Activated CD8-positive, alpha-beta T cell treated with anti-CD3 and anti-CD28 coated beads for 36 hours (primary cell): ENCODE measurements at regions not wholly inside any gene's neighbourhood (a gene's known extent, or its start where the extent isn't known, plus 50 kb on each side); places are given as distances from the start of the nearest gene placed in this dataset.
"Not testable (repeated sequence)": the region's sequence is repeated elsewhere in the genome, so short reads cannot be mapped to it uniquely, and the experiment has no call there.

ENCODE experiments used
- ATAC-seq: fragments of 200-7000 bp; cut with Tn5 transposase; one replicate; pipeline ENCODE4 v1.10.0; 2021; ENCODE audit warnings: mild to moderate bottlenecking, moderate library complexity
- CTCF ChIA-PET: fragments of 350-600 bp; sonication (Branson Sonifier 250); formaldehyde crosslinking; loops from one replicate; lab custom pipeline; 2021; ENCODE audit warnings: antibody characterized with exemption; lab: Charles Lee
- POLR2A ChIA-PET: fragments of 350-600 bp; sonication (Branson Sonifier 250); formaldehyde crosslinking; loops from one replicate; lab custom pipeline; 2021; ENCODE audit warnings: antibody characterized with exemption; lab: Charles Lee
- DNase-seq: peaks from one replicate; pipeline ENCODE4 v3.0.0-alpha.2; 2020
- H3K27ac Mint-ChIP-seq: one replicate; pipeline ENCODE4 v1.8.0; 2021; ENCODE audit warnings: mild to moderate bottlenecking, mixed read lengths
- H3K27me3 Mint-ChIP-seq: one replicate; pipeline ENCODE4 v1.8.0; 2021; ENCODE audit warnings: mixed read lengths
- H3K36me3 Mint-ChIP-seq: one replicate; pipeline ENCODE4 v1.8.0; 2021; ENCODE audit warnings: low read depth, mixed read lengths
- H3K4me1 Mint-ChIP-seq: one replicate; pipeline ENCODE4 v1.8.0; 2021; ENCODE audit warnings: low read depth, mixed read lengths
- H3K4me3 Mint-ChIP-seq: one replicate; pipeline ENCODE4 v1.8.0; 2021; ENCODE audit warnings: mild to moderate bottlenecking, moderate library complexity, mixed read lengths
- H3K9me3 Mint-ChIP-seq: one replicate; pipeline ENCODE4 v1.8.0; 2021; ENCODE audit warnings: mixed read lengths
- CTCF ChIP-seq: fragments of 200-600 bp; IDR thresholded peaks from one replicate; pipeline ENCODE4 v1.8.0; 2022; ENCODE audit warnings: antibody characterized with exemption, mild to moderate bottlenecking
- intact Hi-C: fragments of 100-400 bp; cut with micrococcal nuclease; formaldehyde crosslinking; loops from one replicate; pipeline ENCODE4 v1.10.0; 2022

- H3K27ac Mint-ChIP-seq = no peak overlapping the region
- H3K36me3 Mint-ChIP-seq = no peaks in the 10 kb centered on the region
- CTCF ChIA-PET = no interaction called here
- H3K9me3 Mint-ChIP-seq = peaks cover 7% of the 10 kb centered on the region
- DNase-seq (no peak), ATAC-seq (no peak)
- no peaks in the 10 kb centered on the region for H3K27me3 Mint-ChIP-seq
- POLR2A ChIA-PET = no interaction called here
- no peak for TF ChIP-seq CTCF
- intact Hi-C loops = no loop called here
- H3K4me3 Mint-ChIP-seq = no peak overlapping the region
- H3K4me1 Mint-ChIP-seq = no peaks in the 10 kb centered on the region
Observed at GRCh38 chr20:12111431-12112088, 193.9 kb downstream of the BTBD3 start.

DNA sequence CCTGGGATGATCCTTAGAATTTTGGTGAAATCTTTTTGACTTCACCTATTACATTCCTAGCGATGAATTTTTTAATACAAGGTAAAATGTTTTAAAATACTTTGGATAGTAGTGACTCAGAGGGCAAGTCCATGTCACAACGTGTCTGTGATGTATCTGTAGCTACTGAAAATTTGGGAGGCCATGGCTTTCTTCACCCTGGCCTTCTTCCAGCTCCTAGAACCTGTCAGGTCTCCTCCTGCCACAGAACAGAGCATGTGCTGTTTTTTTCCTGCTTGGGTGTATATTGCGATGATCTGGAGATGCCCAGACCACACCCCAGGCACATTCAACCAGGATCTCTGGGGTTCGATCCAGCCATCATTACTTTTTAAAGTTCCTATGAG is 194.4 kb downstream of the BTBD3 start:
- Mint-ChIP-seq H3K36me3 (no peaks in the 10 kb centered on the region), H3K4me3 (no peak overlapping the region), H3K4me1 (no peaks in the 10 kb centered on the region), H3K27ac (no peak overlapping the region), H3K9me3 (peaks cover 5% of the 10 kb centered on the region), H3K27me3 (no peaks in the 10 kb centered on the region)
- intact Hi-C loops = no loop called here
- no peak for ATAC-seq
- ChIA-PET POLR2A (no interaction called here), CTCF (no interaction called here)
- DNase-seq = no peak
- no peak for TF ChIP-seq CTCF

DNA sequence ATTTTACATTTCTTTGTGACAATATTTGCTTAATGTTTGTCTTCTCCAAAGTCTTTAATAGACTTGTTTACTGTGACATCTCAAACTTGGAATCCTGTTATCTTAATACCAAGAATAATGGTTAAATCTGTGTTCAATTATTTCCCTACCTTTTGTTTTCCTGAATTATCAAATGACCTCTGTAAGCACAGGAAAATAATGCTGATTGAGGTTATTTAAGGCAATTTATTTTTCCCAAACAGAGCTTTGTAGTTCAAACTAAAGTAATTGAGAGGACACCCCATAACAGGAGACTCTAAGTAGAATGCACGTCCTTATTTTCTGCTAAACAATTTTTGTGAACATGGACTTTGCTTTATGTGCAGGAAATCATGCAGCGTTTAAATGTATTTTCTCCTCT is 195.0 kb downstream of the BTBD3 start:
- Mint-ChIP-seq H3K27me3 (no peaks in the 10 kb centered on the region), H3K4me3 (no peak overlapping the region), H3K9me3 (peaks cover 1% of the 10 kb centered on the region), H3K27ac (no peak overlapping the region), H3K4me1 (no peaks in the 10 kb centered on the region), H3K36me3 (no peaks in the 10 kb centered on the region)
- ATAC-seq = no peak
- intact Hi-C loops = no loop called here
- no peak for TF ChIP-seq CTCF
- no peak for DNase-seq
- ChIA-PET POLR2A (no interaction called here), CTCF (no interaction called here)

DNA sequence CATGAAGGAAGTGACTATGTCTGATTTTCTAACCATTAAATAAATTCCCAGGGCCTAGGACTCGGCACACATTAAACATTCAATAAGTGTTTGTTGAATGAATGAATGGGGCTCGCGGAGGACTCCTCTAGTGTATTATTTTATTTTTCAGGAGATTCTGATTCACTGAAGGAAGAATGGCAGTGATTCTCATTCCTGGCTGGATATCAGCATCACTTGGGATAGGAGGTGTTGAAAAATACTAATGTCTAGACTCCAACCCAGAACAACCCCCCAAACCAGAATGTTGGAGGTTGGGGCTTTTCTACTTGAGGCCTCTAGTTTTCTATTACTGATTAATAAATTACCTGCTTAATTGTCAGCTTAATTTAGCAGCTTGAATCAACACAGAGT is 195.4 kb downstream of the BTBD3 start:
- Mint-ChIP-seq H3K36me3 (no peaks in the 10 kb centered on the region), H3K9me3 (peaks cover 1% of the 10 kb centered on the region), H3K27ac (no peak overlapping the region), H3K4me1 (no peaks in the 10 kb centered on the region), H3K27me3 (no peaks in the 10 kb centered on the region), H3K4me3 (no peak overlapping the region)
- ChIA-PET CTCF (no interaction called here), POLR2A (no interaction called here)
- intact Hi-C loops = no loop called here
- DNase-seq (no peak), ATAC-seq (no peak)
- no peak for TF ChIP-seq CTCF

- no peaks in the 10 kb centered on the region for H3K4me1 Mint-ChIP-seq
- H3K9me3 Mint-ChIP-seq = peaks cover 1% of the 10 kb centered on the region
- H3K27me3 Mint-ChIP-seq = no peaks in the 10 kb centered on the region
- H3K27ac Mint-ChIP-seq = no peak overlapping the region
- no peak for TF ChIP-seq CTCF
- H3K36me3 Mint-ChIP-seq = no peaks in the 10 kb centered on the region
- intact Hi-C loops = no loop called here
- no peak for ATAC-seq
- DNase-seq = no peak
- CTCF ChIA-PET = no interaction called here
- POLR2A ChIA-PET = no interaction called here
- no peak overlapping the region for H3K4me3 Mint-ChIP-seq
Observed at GRCh38 chr20:12113468-12114371, 196.0 kb downstream of the BTBD3 start.

- intact Hi-C loops, POLR2A ChIA-PET, H3K4me1 Mint-ChIP-seq, H3K27ac Mint-ChIP-seq, DNase-seq, ATAC-seq, H3K36me3 Mint-ChIP-seq, H3K9me3 Mint-ChIP-seq, CTCF ChIA-PET, H3K4me3 Mint-ChIP-seq, H3K27me3 Mint-ChIP-seq: not testable (repeated sequence)
Observed at GRCh38 chr20:12129114-12129513, 211.4 kb downstream of the BTBD3 start.

GRCh38 chr20:12129532-12129931 is 211.8 kb downstream of the BTBD3 start:
- DNase-seq, H3K9me3 Mint-ChIP-seq, H3K4me1 Mint-ChIP-seq, CTCF ChIA-PET, H3K4me3 Mint-ChIP-seq, ATAC-seq, POLR2A ChIA-PET, H3K27ac Mint-ChIP-seq, H3K36me3 Mint-ChIP-seq, intact Hi-C loops, H3K27me3 Mint-ChIP-seq: not testable (repeated sequence)
